Right lobe of liver (tissue), 6 donors: ENCODE measurements at regions not wholly inside any gene's neighbourhood (a gene's known extent, or its start where the extent isn't known, plus 50 kb on each side); places are given as distances from the start of the nearest gene placed in this dataset.

Experiments
- ATAC-seq, 4 donors: fragments of 200-7000 bp; cut with Tn5 transposase; one replicate each; pipeline ENCODE4 v1.9.1; 2020; ENCODE audit warnings: mild to moderate bottlenecking in 4 of 4, moderate library complexity in 4 of 4
- DNase-seq, 3 donors: peaks; one replicate each; pipeline ENCODE4 v3.0.0-alpha.2; 2020
- H3K27ac ChIP-seq, 3 donors: fragments of 200-600 bp; one replicate each; pipeline ENCODE4 v1.8.0; 2022
- H3K27me3 ChIP-seq, 2 donors: fragments of 200-600 bp; one replicate each; pipeline ENCODE4 v1.8.0; 2022
- H3K36me3 ChIP-seq, 4 donors: fragments of 200-600 bp; sonication (generic) in 1 of 4; one replicate each; pipeline versions ENCODE4 v1.5.1 to v1.8.0; 2017 to 2022; ENCODE audit warnings: control low read depth in 1 of 4
- H3K4me1 ChIP-seq, 4 donors: fragments of 200-600 bp; sonication (generic) in 1 of 4; one replicate each; pipeline versions ENCODE4 v1.5.1 to v1.8.0; 2017 to 2022; ENCODE audit warnings: control low read depth in 1 of 4
- H3K4me3 ChIP-seq, 3 donors: fragments of 200-600 bp; one replicate each; pipeline ENCODE4 v1.8.0; 2022
- H3K9me3 ChIP-seq, 4 donors: fragments of 200-600 bp; sonication (generic) in 1 of 4; one replicate each; pipeline versions ENCODE4 v1.5.1 to v1.8.0; 2017 to 2022; ENCODE audit warnings: control low read depth in 1 of 4
- CTCF ChIP-seq, 4 donors: fragments of 200-600 bp in 3 of 4; fragments of 450-650 bp in 1 of 4; IDR thresholded peaks; one replicate each; pipeline versions ENCODE4 v1.5.1 to v1.8.0; 2016 to 2022; ENCODE audit warnings: antibody characterized with exemption in 4 of 4, mild to moderate bottlenecking in 2 of 4
- POLR2A ChIP-seq: fragments of 450-650 bp; IDR thresholded peaks from one replicate; pipeline ENCODE4 v1.6.1; 2017; ENCODE audit warnings: antibody characterized with exemption, mild to moderate bottlenecking
- WGBS: methylation state at CpG from one replicate; pipeline ENCODE4 v1.1.6; 2018; ENCODE audit warnings: low coverage, low lambda C conversion rate; ENCODE audit not compliant: insufficient coverage; ENCODE audit errors: missing lambda C conversion rate; 5-methylcytosine and 5-hydroxymethylcytosine counted together
- intact Hi-C, 2 donors: fragments of 100-400 bp; cut with DNase I; formaldehyde crosslinking; loops; one replicate each; pipeline versions ENCODE4 v1.11.2 to v1.14.1; 2022
- donor health status: DM: no; HTN: yes; CAD: no.
- donor health status: DM: no; HTN: no; CAD: no.
- donor health status: DM: no; HTN: no; CAD: no.
- donor health status: DM: no; HTN: yes; CAD: no.
- donor health status: DM: no; HTN: yes; CAD: no.

GRCh38 chr9:115286411-115286810, 168.5 kb upstream of the TNC start:
- no peaks in the 10 kb centered on the region for H3K9me3 ChIP-seq
- ATAC-seq (no peak), DNase-seq (no peak)
- intact Hi-C loops: no loop called here
- no peak overlapping the region for H3K27ac ChIP-seq
- WGBS: 80% methylated on average over 1 of the region's 1 CpG
- TF ChIP-seq POLR2A (no peak), CTCF (IDR thresholded peaks at IDR 0.05) (no peak)
- no peak overlapping the region for H3K4me3 ChIP-seq
- H3K4me1 ChIP-seq: no peaks in the 10 kb centered on the region
- no peaks in the 10 kb centered on the region for H3K27me3 ChIP-seq
- no peaks in the 10 kb centered on the region for H3K36me3 ChIP-seq

DNA sequence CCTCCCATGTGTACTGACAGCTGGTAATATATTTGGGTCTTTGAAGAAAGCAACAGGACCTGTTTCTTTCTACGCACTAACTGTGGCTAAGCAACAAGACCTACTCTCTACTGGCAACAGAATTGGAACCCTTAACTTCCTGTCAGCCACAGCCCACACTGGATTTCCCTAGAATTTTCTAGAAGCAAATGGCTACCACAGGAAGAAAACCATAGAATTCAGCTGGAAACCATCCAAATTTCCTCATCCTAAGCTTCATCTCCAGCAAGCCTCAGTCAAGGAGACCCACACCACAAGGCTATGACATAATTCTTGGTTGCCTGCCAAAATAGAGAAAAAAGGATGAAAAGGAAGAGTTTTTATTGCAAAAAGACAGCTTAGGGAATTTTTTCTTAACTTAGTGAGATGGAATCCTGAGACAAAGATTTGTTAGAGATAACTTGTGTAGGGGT, 171.8 kb upstream of the TNC start:
- Histone ChIP-seq H3K36me3 (no peaks in the 10 kb centered on the region), H3K9me3 (no peaks in the 10 kb centered on the region), H3K27me3 (no peaks in the 10 kb centered on the region), H3K4me3 (no peak overlapping the region), H3K27ac (no peak overlapping the region), H3K4me1 (no peaks in the 10 kb centered on the region)
- DNase-seq (no peak), ATAC-seq (no peak)
- intact Hi-C loops: no loop called here
- 70% methylated on average over 1 of the region's 1 CpG for WGBS
- TF ChIP-seq CTCF (IDR thresholded peaks at IDR 0.05) (no peak), POLR2A (no peak)

GRCh38 chr9:115291841-115292240, 173.9 kb upstream of the TNC start:
- H3K4me3 ChIP-seq: no peak overlapping the region
- no peak overlapping the region for H3K27ac ChIP-seq
- ATAC-seq: no peak
- no peaks in the 10 kb centered on the region for H3K27me3 ChIP-seq
- no peaks in the 10 kb centered on the region for H3K36me3 ChIP-seq
- TF ChIP-seq CTCF (IDR thresholded peaks at IDR 0.05) (no peak), POLR2A (no peak)
- WGBS: 65% methylated on average over 3 of the region's 3 CpGs
- H3K4me1 ChIP-seq: no peaks in the 10 kb centered on the region
- intact Hi-C loops: no loop called here
- H3K9me3 ChIP-seq: no peaks in the 10 kb centered on the region
- DNase-seq: no peak

GRCh38 chr9:115292584-115293279, 174.8 kb upstream of the TNC start:
- H3K27me3 ChIP-seq: no peaks in the 10 kb centered on the region
- no peaks in the 10 kb centered on the region for H3K36me3 ChIP-seq
- DNase-seq: no peak
- no peak for TF ChIP-seq POLR2A
- TF ChIP-seq CTCF (IDR thresholded peaks at IDR 0.05): no peak
- H3K4me1 ChIP-seq: no peaks in the 10 kb centered on the region
- intact Hi-C loops: no loop called here
- H3K9me3 ChIP-seq: no peaks in the 10 kb centered on the region
- ATAC-seq: no peak
- WGBS: 75% methylated on average over 3 of the region's 4 CpGs
- no peak overlapping the region for H3K27ac ChIP-seq
- no peak overlapping the region for H3K4me3 ChIP-seq
